ENCODE measurements at regions not wholly inside any gene's neighbourhood (a gene's known extent, or its start where the extent isn't known, plus 50 kb on each side); places are given as distances from the start of the nearest gene placed in this dataset.
"Not testable (repeated sequence)": the region's sequence is repeated elsewhere in the genome, so short reads cannot be mapped to it uniquely, and the experiment has no call there.

DNA sequence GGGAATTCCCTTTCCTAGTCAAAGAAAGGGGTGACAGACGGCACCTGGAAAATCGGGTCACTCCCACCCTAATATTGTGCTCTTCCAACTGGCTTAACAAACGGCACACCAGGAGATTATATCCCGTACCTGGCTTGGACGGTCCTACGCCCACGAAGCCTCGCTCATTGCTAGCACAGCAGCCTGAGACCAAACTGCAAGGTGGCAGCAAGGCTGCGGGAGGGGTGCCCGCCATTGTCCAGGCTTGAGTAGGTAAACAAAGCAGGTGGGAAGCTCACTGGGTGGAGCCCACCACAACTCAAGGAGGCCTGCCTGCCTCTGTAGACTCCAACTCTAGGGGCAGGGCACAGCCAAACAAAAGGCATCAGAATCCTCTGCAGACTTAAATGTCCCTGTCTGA lies 457.8 kb upstream of the PIK3R1 start:
- not testable (repeated sequence) for ATAC-seq

DNA sequence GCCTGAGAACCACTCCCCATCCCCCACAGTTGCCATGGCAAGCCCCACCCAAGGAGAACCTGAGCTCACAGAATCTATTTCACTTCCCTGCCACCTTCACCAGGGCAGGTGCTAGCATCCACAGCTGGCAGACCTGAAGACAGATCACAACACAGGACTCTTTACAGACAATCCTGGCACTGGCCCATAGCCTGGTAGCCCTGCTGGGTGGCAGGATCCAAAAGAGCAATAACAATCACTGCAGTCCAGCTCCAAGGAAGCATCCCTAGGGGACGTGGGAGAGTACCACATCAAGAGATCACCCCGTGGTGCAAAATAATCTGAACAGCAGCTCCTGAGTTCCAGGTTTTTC lies 463.2 kb upstream of the PIK3R1 start:
- no peak for ATAC-seq
- no peak for TF ChIP-seq ISL1 (CRISPR knock-in tag; IDR thresholded peaks at IDR 0.05)
- TF ChIP-seq, protein P1, sequence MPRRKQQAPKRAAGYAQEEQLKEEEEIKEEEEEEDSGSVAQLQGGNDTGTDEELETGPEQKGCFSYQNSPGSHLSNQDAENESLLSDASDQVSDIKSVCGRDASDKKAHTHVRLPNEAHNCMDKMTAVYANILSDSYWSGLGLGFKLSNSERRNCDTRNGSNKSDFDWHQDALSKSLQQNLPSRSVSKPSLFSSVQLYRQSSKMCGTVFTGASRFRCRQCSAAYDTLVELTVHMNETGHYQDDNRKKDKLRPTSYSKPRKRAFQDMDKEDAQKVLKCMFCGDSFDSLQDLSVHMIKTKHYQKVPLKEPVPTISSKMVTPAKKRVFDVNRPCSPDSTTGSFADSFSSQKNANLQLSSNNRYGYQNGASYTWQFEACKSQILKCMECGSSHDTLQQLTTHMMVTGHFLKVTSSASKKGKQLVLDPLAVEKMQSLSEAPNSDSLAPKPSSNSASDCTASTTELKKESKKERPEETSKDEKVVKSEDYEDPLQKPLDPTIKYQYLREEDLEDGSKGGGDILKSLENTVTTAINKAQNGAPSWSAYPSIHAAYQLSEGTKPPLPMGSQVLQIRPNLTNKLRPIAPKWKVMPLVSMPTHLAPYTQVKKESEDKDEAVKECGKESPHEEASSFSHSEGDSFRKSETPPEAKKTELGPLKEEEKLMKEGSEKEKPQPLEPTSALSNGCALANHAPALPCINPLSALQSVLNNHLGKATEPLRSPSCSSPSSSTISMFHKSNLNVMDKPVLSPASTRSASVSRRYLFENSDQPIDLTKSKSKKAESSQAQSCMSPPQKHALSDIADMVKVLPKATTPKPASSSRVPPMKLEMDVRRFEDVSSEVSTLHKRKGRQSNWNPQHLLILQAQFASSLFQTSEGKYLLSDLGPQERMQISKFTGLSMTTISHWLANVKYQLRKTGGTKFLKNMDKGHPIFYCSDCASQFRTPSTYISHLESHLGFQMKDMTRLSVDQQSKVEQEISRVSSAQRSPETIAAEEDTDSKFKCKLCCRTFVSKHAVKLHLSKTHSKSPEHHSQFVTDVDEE (CRISPR knock-in tag; IDR thresholded peaks at IDR 0.05): no peak
- no peak for TF ChIP-seq ZNF70 (CRISPR knock-in tag; IDR thresholded peaks at IDR 0.05)
- no peak for TF ChIP-seq OSR1 (CRISPR knock-in tag; IDR thresholded peaks at IDR 0.05)
- no peak for TF ChIP-seq ZC3H10 (CRISPR knock-in tag; IDR thresholded peaks at IDR 0.05)
- TF ChIP-seq, protein P2, sequence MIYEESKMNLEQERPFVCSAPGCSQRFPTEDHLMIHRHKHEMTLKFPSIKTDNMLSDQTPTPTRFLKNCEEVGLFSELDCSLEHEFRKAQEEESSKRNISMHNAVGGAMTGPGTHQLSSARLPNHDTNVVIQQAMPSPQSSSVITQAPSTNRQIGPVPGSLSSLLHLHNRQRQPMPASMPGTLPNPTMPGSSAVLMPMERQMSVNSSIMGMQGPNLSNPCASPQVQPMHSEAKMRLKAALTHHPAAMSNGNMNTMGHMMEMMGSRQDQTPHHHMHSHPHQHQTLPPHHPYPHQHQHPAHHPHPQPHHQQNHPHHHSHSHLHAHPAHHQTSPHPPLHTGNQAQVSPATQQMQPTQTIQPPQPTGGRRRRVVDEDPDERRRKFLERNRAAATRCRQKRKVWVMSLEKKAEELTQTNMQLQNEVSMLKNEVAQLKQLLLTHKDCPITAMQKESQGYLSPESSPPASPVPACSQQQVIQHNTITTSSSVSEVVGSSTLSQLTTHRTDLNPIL (CRISPR knock-in tag; IDR thresholded peaks at IDR 0.05; ENCODE audit: low read depth): no peak
- no peak for TF ChIP-seq ZNF565 (CRISPR knock-in tag; conservative IDR thresholded peaks at IDR 0.05; ENCODE audit: low read depth)
- TF ChIP-seq ARNTL (CRISPR knock-in tag; IDR thresholded peaks at IDR 0.05; ENCODE audit: borderline replicate concordance, low read depth): no peak
- no peak for TF ChIP-seq GLIS3 (CRISPR knock-in tag; IDR thresholded peaks at IDR 0.05)
- no peak for TF ChIP-seq TCF4 (CRISPR knock-in tag; IDR thresholded peaks at IDR 0.05; ENCODE audit: borderline replicate concordance)

DNA sequence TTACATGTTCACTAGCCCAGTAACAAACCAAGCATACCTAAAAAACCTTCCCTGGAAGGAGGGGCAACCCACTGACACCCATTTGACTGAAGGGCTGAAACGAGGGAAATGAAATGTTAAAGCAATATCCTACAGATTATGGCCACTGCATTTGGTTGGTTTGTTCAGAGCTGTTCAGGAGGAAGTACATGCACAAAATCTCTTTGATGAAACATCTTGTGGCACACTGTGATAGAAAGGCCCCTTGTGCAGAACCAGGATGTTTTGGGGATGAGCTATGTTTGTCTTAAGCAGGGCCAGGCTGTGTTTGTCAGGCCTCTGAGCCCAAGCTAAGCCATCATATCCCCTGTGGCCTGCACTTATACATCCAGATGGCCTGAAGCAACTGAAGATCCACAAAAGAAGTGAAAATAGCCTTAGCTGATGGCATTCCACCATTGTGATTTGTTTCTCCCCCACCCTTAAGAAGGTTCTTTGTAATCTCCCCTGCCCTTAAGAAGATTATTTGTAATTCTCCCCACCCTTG lies 467.3 kb upstream of the PIK3R1 start:
- no peak for ATAC-seq
- TF ChIP-seq, protein P1 (CRISPR knock-in tag; IDR thresholded peaks at IDR 0.05): no peak
- TF ChIP-seq ZFP3 (CRISPR knock-in tag; IDR thresholded peaks at IDR 0.05) (no peak), PPARA (CRISPR knock-in tag; IDR thresholded peaks at IDR 0.05; ENCODE audit: borderline replicate concordance) (no peak), ZNF70 (CRISPR knock-in tag; IDR thresholded peaks at IDR 0.05) (no peak)
- TF ChIP-seq, protein P2 (CRISPR knock-in tag; IDR thresholded peaks at IDR 0.05; ENCODE audit: low read depth): no peak

DNA sequence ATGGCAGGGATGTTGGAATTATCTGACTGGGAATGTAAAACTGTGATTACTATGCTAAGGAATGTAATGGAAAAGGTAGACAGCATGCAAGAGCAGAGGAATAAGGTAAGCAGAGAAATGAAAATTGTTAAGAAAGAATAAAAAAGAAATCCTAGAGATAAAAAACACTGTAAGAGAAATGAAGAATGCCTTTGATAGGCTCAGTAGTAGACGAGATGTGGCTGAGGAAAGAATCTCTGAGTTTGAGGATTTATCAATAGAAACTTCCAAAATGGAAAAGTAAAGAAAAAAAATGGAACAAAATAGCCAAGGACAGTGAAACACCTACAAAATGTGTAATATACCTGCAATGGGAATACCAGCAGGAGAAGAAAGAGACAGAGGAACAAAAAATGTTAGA lies 468.5 kb upstream of the PIK3R1 start:
- ATAC-seq: no peak
- TF ChIP-seq, protein P3, sequence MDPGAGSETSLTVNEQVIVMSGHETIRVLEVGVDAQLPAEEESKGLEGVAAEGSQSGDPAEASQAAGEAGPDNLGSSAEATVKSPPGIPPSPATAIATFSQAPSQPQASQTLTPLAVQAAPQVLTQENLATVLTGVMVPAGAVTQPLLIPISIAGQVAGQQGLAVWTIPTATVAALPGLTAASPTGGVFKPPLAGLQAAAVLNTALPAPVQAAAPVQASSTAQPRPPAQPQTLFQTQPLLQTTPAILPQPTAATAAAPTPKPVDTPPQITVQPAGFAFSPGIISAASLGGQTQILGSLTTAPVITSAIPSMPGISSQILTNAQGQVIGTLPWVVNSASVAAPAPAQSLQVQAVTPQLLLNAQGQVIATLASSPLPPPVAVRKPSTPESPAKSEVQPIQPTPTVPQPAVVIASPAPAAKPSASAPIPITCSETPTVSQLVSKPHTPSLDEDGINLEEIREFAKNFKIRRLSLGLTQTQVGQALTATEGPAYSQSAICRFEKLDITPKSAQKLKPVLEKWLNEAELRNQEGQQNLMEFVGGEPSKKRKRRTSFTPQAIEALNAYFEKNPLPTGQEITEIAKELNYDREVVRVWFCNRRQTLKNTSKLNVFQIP (CRISPR knock-in tag; IDR thresholded peaks at IDR 0.05; ENCODE audit: borderline replicate concordance, low read depth): no peak
- TF ChIP-seq SNAI2 (CRISPR knock-in tag; IDR thresholded peaks at IDR 0.05) (no peak), TOX (CRISPR knock-in tag; IDR thresholded peaks at IDR 0.05; ENCODE audit: borderline replicate concordance) (no peak), GLIS3 (CRISPR knock-in tag; IDR thresholded peaks at IDR 0.05) (no peak), ZNF565 (CRISPR knock-in tag; conservative IDR thresholded peaks at IDR 0.05; ENCODE audit: low read depth) (no peak), OSR1 (CRISPR knock-in tag; IDR thresholded peaks at IDR 0.05) (no peak), CSDC2 (CRISPR knock-in tag; IDR thresholded peaks at IDR 0.05) (no peak), RARB (CRISPR knock-in tag; IDR thresholded peaks at IDR 0.05) (no peak), PPARA (CRISPR knock-in tag; IDR thresholded peaks at IDR 0.05; ENCODE audit: borderline replicate concordance) (no peak)
- TF ChIP-seq, protein P2 (CRISPR knock-in tag; IDR thresholded peaks at IDR 0.05; ENCODE audit: low read depth): no peak
- TF ChIP-seq, protein P4, sequence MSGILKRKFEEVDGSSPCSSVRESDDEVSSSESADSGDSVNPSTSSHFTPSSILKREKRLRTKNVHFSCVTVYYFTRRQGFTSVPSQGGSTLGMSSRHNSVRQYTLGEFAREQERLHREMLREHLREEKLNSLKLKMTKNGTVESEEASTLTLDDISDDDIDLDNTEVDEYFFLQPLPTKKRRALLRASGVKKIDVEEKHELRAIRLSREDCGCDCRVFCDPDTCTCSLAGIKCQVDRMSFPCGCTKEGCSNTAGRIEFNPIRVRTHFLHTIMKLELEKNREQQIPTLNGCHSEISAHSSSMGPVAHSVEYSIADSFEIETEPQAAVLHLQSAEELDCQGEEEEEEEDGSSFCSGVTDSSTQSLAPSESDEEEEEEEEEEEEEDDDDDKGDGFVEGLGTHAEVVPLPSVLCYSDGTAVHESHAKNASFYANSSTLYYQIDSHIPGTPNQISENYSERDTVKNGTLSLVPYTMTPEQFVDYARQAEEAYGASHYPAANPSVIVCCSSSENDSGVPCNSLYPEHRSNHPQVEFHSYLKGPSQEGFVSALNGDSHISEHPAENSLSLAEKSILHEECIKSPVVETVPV (CRISPR knock-in tag; IDR thresholded peaks at IDR 0.05): no peak
- TF ChIP-seq, protein P5, sequence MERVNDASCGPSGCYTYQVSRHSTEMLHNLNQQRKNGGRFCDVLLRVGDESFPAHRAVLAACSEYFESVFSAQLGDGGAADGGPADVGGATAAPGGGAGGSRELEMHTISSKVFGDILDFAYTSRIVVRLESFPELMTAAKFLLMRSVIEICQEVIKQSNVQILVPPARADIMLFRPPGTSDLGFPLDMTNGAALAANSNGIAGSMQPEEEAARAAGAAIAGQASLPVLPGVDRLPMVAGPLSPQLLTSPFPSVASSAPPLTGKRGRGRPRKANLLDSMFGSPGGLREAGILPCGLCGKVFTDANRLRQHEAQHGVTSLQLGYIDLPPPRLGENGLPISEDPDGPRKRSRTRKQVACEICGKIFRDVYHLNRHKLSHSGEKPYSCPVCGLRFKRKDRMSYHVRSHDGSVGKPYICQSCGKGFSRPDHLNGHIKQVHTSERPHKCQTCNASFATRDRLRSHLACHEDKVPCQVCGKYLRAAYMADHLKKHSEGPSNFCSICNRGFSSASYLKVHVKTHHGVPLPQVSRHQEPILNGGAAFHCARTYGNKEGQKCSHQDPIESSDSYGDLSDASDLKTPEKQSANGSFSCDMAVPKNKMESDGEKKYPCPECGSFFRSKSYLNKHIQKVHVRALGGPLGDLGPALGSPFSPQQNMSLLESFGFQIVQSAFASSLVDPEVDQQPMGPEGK (CRISPR knock-in tag; IDR thresholded peaks at IDR 0.05; ENCODE audit: borderline replicate concordance): no peak

DNA sequence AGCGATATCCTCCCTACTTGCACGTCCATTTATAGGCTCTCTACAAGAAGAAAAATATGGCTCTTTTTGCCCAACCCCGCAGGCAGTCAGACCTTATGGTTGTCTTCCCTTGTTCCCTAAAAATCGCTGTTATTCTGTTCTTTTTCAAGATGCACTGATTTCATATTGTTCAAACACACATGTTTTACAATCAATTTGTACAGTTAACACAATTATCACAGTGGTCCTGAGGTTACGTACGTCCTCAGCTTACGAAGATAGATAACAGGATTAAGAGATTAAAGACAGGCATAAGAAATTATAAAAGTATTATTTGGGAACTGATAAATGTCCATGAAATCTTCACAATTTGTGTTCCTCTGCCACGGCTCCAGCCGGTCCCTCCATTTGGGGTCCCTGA lies 468.9 kb upstream of the PIK3R1 start:
- not testable (repeated sequence) for ATAC-seq

All from SK-N-SH treated with all-trans-retinoic acid at 6 μM for 48 hours (cell line).